D721Med (cell line): ENCODE measurements at regions not wholly inside any gene's neighbourhood (a gene's known extent, or its start where the extent isn't known, plus 50 kb on each side); places are given as distances from the start of the nearest gene placed in this dataset.

Source experiments
- DNase-seq: peaks from one replicate; pipeline ENCODE4 v3.0.0; 2011; ENCODE audit warnings: low spot score; ENCODE audit not compliant: insufficient read length
- FAIRE-seq: peaks from 2 replicates; lab custom pipeline; 2011; peaks lifted over from hg19 to GRCh38; lab: Jason Lieb, UNC
- CTCF ChIP-seq: IDR thresholded peaks from 2 replicates; pipeline ENCODE4 v1.5.1; 2012; ENCODE audit warnings: mild to moderate bottlenecking, control low read depth; ENCODE audit not compliant: insufficient read depth; ENCODE audit errors: missing control alignments

GRCh38 chr4:24033626-24034025 lies 143.8 kb upstream of the PPARGC1A start:
- FAIRE-seq (no peak), DNase-seq (no peak)
- no peak for TF ChIP-seq CTCF

- TF ChIP-seq CTCF = peak; percentile 15
- FAIRE-seq = no peak
- no peak for DNase-seq
These were observed 142.6 kb upstream of the PPARGC1A start for GRCh38 chr4:24032371-24032989.

GRCh38 chr4:24026596-24026995 lies 136.7 kb upstream of the PPARGC1A start:
- TF ChIP-seq CTCF = no peak
- DNase-seq = no peak
- FAIRE-seq = no peak

- FAIRE-seq (no peak), DNase-seq (no peak)
- TF ChIP-seq CTCF = no peak
These were observed 134.8 kb upstream of the PPARGC1A start for GRCh38 chr4:24024605-24025004.

- no peak for TF ChIP-seq CTCF
These were observed 134.3 kb upstream of the PPARGC1A start for GRCh38 chr4:24024157-24024556.

GRCh38 chr4:24015782-24016181 lies 125.9 kb upstream of the PPARGC1A start:
- no peak for DNase-seq
- TF ChIP-seq CTCF = no peak
- FAIRE-seq = no peak

More at GRCh38 chr4:24024157-24024556, 134.3 kb upstream of the PPARGC1A start:
- no peak for DNase-seq
- FAIRE-seq = no peak

- no peak for TF ChIP-seq CTCF
- FAIRE-seq (no peak), DNase-seq (no peak)
These were observed 124.0 kb upstream of the PPARGC1A start for GRCh38 chr4:24013668-24014422.
